ENCODE measurements at regions not wholly inside any gene's neighbourhood (a gene's known extent, or its start where the extent isn't known, plus 50 kb on each side); places are given as distances from the start of the nearest gene placed in this dataset.
"Not testable (repeated sequence)": the region's sequence is repeated elsewhere in the genome, so short reads cannot be mapped to it uniquely, and the experiment has no call there.

DNA sequence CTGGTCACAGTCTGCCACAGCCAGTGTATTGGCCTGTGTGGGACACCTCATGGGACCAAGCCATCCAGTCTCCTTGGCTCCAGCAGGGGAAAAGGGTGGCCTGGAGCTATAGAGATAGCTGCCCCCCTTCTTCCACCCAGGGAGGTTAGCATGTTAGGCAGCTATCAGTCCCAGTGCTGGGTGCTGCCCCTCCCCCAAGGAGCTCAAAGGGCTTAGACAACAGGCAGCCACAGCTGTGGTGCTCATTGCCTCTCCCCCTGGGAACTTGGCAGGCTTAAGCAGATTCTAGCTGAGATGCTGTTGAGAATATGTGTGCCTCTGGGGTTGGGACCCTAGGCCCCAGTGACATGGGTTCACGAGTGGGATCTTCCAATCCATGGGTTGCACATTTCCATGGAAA is 226.0 kb upstream of the PTGER4 start:
- H3K4me3 ChIP-seq (ENCODE audit: low read length) = no peak overlapping the region
- no peak overlapping the region for H3K9ac ChIP-seq (ENCODE audit: low read length)
- no peaks in the 10 kb centered on the region for H3K9me3 ChIP-seq (ENCODE audit: control insufficient read depth, low read depth, low read length)
- H3K27me3 ChIP-seq (ENCODE audit: control insufficient read depth, insufficient read depth, low read length) = no peaks in the 10 kb centered on the region
- H3K27ac ChIP-seq (ENCODE audit: low read length) = no peak overlapping the region
- H3K36me3 ChIP-seq (ENCODE audit: control insufficient read depth, low read depth, low read length) = no peaks in the 10 kb centered on the region
- H3K4me1 ChIP-seq (ENCODE audit: control insufficient read depth, low read depth, low read length) = no peaks in the 10 kb centered on the region

DNA sequence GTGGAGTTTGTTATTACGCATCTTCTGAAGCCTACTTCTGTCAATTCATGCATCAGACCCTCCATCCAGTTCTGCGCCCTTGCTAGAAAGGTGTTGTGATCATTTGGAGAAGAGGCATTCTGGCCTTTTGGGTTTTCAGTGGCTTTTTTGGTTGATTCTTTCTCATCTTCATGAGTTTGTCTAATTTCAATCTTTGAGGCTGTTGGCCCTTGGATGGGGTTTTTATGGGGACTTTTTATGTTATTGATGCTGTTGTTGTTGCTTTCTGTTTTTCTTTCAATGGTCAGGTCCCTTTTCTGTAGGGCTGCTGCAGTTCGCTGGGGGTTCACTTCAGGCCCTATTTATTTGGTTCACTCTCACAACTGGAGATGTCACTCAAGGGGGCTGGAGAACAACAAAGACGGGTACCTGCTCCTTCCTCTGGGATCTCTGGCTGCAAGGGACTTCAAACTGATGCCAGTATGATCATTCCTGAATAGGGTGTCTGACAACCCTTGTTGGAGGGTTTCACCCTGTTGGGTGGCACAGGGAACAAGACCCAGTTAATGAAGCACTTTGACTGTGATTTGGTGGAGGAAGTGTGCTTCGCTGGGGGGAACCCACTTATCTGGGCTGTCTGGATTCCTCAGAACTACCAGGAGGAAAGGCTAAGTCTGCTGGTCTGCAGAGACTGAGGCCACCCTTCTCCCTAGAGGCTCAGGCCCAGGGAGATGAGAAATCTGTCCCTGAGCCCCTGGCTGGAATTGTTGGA is 226.7 kb upstream of the PTGER4 start:
- Histone ChIP-seq H3K9me3 (ENCODE audit: control insufficient read depth, low read depth, low read length) (no peaks in the 10 kb centered on the region), H3K4me3 (ENCODE audit: low read length) (no peak overlapping the region), H3K4me1 (ENCODE audit: control insufficient read depth, low read depth, low read length) (no peaks in the 10 kb centered on the region), H3K27ac (ENCODE audit: low read length) (no peak overlapping the region), H3K36me3 (ENCODE audit: control insufficient read depth, low read depth, low read length) (no peaks in the 10 kb centered on the region), H3K9ac (ENCODE audit: low read length) (no peak overlapping the region), H3K27me3 (ENCODE audit: control insufficient read depth, insufficient read depth, low read length) (no peaks in the 10 kb centered on the region)

DNA sequence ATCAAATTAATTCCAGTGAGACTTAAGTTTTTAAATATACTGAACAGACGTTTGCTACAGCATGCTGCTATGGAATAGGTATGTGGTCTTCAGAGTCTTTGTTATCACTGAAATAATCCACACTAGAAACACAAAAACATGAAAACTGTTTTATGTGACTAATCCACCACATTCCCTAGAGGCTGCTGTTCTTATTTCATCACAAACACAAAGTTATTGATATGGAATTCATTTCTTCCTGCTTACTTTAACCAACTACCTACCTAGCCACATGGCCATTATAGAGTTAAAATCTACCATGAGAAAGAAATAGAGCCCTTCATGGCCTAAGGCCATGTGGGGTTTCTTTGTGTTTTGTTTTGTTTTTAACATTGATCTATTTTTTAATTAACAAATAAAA is 232.3 kb upstream of the PTGER4 start:
- Histone ChIP-seq H3K36me3 (ENCODE audit: control insufficient read depth, low read depth, low read length) (no peaks in the 10 kb centered on the region), H3K27ac (ENCODE audit: low read length) (no peak overlapping the region), H3K4me1 (ENCODE audit: control insufficient read depth, low read depth, low read length) (no peaks in the 10 kb centered on the region), H3K27me3 (ENCODE audit: control insufficient read depth, insufficient read depth, low read length) (no peaks in the 10 kb centered on the region), H3K9ac (ENCODE audit: low read length) (no peak overlapping the region), H3K9me3 (ENCODE audit: control insufficient read depth, low read depth, low read length) (no peaks in the 10 kb centered on the region), H3K4me3 (ENCODE audit: low read length) (no peak overlapping the region)

DNA sequence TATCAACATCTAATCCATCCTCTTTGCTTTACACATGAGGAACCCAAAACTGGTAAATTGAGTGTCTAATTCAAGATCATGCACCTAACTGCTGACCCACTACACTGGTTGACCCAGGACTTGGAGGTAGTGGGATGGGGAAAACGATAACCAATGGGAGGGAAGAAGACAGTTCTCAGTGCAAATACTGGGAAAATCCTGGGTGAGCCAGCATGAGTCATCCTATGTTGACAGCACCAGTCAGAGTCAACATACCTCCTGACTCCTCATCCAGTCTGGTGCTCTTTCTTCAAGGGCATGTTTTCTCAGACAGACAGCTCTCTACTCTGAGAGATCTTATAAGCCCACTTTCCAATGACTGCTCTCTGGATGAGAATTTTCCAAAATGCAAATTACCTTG is 232.8 kb upstream of the PTGER4 start:
- H3K27ac ChIP-seq (ENCODE audit: low read length) = no peak overlapping the region
- no peak overlapping the region for H3K9ac ChIP-seq (ENCODE audit: low read length)
- H3K4me1 ChIP-seq (ENCODE audit: control insufficient read depth, low read depth, low read length) = no peaks in the 10 kb centered on the region
- no peaks in the 10 kb centered on the region for H3K9me3 ChIP-seq (ENCODE audit: control insufficient read depth, low read depth, low read length)
- H3K27me3 ChIP-seq (ENCODE audit: control insufficient read depth, insufficient read depth, low read length) = no peaks in the 10 kb centered on the region
- H3K36me3 ChIP-seq (ENCODE audit: control insufficient read depth, low read depth, low read length) = no peaks in the 10 kb centered on the region
- no peak overlapping the region for H3K4me3 ChIP-seq (ENCODE audit: low read length)

DNA sequence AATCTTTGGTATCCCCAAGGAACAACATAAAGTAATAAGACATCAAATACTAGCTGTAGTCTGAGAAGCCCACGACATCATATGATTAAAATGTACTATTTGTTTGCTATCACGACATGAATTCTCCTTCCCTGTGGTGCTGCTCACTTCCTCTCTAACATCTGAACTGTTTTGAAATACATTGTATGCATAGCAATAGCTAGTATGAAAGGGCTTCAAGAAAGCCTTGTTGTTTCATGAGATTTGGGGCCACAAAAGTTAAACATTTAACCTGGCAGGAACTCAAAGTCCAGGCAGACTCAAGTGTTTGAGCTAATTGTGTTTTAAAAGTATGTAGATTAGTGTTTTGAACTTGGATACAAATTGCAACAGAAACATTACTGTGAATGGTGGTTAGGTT is 237.4 kb upstream of the PTGER4 start:
- no peaks in the 10 kb centered on the region for H3K27me3 ChIP-seq (ENCODE audit: control insufficient read depth, insufficient read depth, low read length)
- H3K36me3 ChIP-seq (ENCODE audit: control insufficient read depth, low read depth, low read length) = no peaks in the 10 kb centered on the region
- H3K9me3 ChIP-seq (ENCODE audit: control insufficient read depth, low read depth, low read length) = no peaks in the 10 kb centered on the region
- H3K4me1 ChIP-seq (ENCODE audit: control insufficient read depth, low read depth, low read length) = no peaks in the 10 kb centered on the region
- no peak overlapping the region for H3K27ac ChIP-seq (ENCODE audit: low read length)
- H3K9ac ChIP-seq (ENCODE audit: low read length) = no peak overlapping the region
- H3K4me3 ChIP-seq (ENCODE audit: low read length) = no peak overlapping the region

DNA sequence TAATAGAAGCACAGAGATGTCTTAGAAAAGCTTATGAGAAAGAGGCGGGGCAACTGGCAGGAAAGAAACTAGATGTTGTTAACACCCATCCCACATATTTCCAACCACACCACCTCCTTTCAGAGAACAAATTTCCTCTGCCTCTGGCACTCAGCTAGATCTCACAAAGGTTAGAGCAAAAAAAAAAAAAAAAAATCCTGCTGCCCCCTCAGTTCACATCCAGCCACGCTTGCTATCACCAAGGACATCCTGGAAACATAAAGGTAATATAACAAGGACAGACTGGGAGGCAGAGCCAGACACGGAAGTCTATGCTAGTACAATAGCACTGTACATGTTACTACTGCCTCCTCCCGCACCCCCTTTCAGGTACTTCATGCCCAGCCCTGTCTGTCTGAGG is 238.0 kb upstream of the PTGER4 start:
- no peaks in the 10 kb centered on the region for H3K4me1 ChIP-seq (ENCODE audit: control insufficient read depth, low read depth, low read length)
- H3K4me3 ChIP-seq (ENCODE audit: low read length) = no peak overlapping the region
- no peaks in the 10 kb centered on the region for H3K9me3 ChIP-seq (ENCODE audit: control insufficient read depth, low read depth, low read length)
- no peaks in the 10 kb centered on the region for H3K27me3 ChIP-seq (ENCODE audit: control insufficient read depth, insufficient read depth, low read length)
- H3K27ac ChIP-seq (ENCODE audit: low read length) = no peak overlapping the region
- no peak overlapping the region for H3K9ac ChIP-seq (ENCODE audit: low read length)
- H3K36me3 ChIP-seq (ENCODE audit: control insufficient read depth, low read depth, low read length) = no peaks in the 10 kb centered on the region

DNA sequence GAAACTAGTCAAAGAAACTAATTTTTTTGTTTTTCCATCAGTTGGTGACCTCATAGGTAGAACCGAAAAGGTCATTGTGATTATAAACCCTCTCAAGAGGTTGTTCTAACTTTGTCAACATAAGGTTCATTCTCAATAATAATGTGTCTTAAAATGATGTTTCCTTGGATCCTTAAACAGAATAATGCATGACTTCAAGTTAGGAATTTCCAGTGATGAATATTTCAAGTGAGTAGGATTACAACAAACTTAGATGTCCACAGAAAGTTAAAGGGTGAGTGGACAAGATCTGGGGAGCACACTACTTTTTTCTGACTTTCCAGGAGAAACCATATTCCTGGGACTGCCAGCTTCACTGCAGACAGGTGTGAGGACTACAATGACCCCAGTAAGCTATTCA is 239.0 kb upstream of the PTGER4 start:
- H3K4me1 ChIP-seq (ENCODE audit: control insufficient read depth, low read depth, low read length) = no peaks in the 10 kb centered on the region
- H3K27me3 ChIP-seq (ENCODE audit: control insufficient read depth, insufficient read depth, low read length) = no peaks in the 10 kb centered on the region
- no peaks in the 10 kb centered on the region for H3K9me3 ChIP-seq (ENCODE audit: control insufficient read depth, low read depth, low read length)
- no peaks in the 10 kb centered on the region for H3K36me3 ChIP-seq (ENCODE audit: control insufficient read depth, low read depth, low read length)
- H3K9ac ChIP-seq (ENCODE audit: low read length) = no peak overlapping the region
- no peak overlapping the region for H3K4me3 ChIP-seq (ENCODE audit: low read length)
- H3K27ac ChIP-seq (ENCODE audit: low read length) = no peak overlapping the region

DNA sequence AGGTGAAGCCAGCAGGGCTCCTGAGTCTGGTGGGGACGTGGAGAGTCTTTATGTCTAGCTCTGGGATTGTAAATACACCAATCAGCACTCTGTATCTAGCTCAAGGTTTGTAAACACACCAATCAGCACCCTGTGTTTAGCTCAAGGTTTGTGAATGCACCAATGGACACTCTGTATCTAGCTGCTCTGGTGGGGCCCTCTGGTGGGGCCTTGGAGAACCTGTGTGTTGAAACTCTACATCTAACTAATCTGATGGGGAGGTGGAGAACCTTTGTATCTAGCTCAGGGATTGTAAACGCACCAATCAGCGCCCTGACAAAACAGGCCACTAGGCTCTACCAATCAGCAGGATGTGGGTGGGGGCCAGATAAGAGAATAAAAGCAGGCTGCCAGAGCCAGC is 240.6 kb upstream of the PTGER4 start:
- not testable (repeated sequence) for H3K4me1 ChIP-seq (ENCODE audit: control insufficient read depth, low read depth, low read length); H3K4me3 ChIP-seq (ENCODE audit: low read length); H3K9ac ChIP-seq (ENCODE audit: low read length); H3K9me3 ChIP-seq (ENCODE audit: control insufficient read depth, low read depth, low read length); H3K36me3 ChIP-seq (ENCODE audit: control insufficient read depth, low read depth, low read length); H3K27me3 ChIP-seq (ENCODE audit: control insufficient read depth, insufficient read depth, low read length); H3K27ac ChIP-seq (ENCODE audit: low read length)

DNA sequence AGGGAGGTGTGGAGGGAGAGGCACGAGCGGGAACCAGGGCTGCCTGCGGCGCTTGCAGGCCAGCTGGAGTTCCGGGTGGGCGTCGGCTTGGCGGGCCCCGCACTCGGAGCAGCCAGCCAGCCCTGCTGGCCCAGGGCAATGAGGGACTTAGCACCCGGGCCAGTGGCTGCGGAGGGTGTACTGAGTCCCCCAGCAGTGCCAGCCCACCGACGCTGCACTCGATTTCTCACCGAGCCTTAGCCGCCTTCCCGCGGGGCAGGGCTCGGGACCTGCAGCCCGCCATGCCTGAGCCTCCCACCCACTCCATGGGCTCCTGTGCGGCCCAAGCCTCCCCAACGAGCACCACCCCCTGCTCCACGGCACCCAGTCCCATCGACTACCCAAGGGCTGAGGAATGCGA is 241.1 kb upstream of the PTGER4 start:
- not testable (repeated sequence) for H3K4me1 ChIP-seq (ENCODE audit: control insufficient read depth, low read depth, low read length)

DNA sequence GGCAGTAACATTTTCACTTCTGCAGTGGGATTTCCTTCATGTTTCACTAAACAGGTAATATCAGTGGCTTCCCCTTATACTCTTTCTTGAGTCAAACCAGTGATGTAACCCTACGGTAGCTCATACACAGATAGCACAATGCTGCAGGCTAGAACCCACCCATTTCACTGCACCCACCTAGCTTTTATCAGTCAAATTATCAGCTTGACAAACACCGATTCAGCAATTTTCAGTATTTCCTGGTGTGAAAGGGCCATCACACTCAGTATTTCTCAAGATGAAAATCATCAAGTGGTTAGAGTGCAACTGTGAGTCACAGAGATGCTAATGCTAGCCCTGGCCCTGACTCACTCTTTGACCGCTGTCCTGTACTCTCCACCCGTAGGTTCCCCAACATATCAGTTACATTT is 242.3 kb upstream of the PTGER4 start:
- Histone ChIP-seq H3K4me3 (ENCODE audit: low read length) (no peak overlapping the region), H3K27me3 (ENCODE audit: control insufficient read depth, insufficient read depth, low read length) (no peaks in the 10 kb centered on the region), H3K9me3 (ENCODE audit: control insufficient read depth, low read depth, low read length) (no peaks in the 10 kb centered on the region), H3K9ac (ENCODE audit: low read length) (no peak overlapping the region), H3K27ac (ENCODE audit: low read length) (no peak overlapping the region), H3K36me3 (ENCODE audit: control insufficient read depth, low read depth, low read length) (no peaks in the 10 kb centered on the region), H3K4me1 (ENCODE audit: control insufficient read depth, low read depth, low read length) (peaks cover 8% of the 10 kb centered on the region)

More for the DNA sequence above, 241.1 kb upstream of the PTGER4 start:
- H3K9ac ChIP-seq (ENCODE audit: low read length); H3K36me3 ChIP-seq (ENCODE audit: control insufficient read depth, low read depth, low read length); H3K4me3 ChIP-seq (ENCODE audit: low read length); H3K27ac ChIP-seq (ENCODE audit: low read length); H3K9me3 ChIP-seq (ENCODE audit: control insufficient read depth, low read depth, low read length); H3K27me3 ChIP-seq (ENCODE audit: control insufficient read depth, insufficient read depth, low read length): not testable (repeated sequence)

DNA sequence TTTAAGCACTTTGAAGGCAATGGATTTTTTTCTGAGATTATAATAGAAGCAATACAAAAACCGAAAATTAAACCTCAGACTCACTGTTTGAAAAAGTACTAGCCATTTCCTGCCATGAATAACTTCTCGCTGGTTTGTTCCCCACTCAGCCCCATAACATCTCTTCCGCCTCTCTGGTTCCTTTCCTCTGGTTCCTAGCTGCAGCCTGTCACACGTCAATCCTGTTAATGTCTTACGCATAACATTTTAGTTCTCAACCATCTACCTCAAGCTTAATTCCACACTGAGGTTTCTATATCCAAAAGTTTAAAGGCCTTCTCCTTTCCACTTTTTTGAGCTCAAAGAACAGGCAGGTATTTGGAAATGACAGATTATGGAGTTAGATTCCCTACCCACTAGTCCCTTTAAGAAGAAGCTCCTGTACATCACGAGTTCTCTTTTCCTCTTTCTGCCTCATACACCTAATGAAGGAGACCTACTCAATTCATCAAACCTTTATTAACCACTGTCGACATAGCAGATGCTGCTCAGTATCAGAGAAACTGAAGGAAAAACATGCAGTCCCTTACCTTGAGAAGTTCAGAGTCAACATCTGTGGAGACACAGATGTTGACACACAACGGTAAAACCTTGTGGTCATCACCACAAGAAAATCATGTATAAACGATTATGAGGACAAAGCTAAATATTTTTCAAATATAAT is 243.0 kb upstream of the PTGER4 start:
- Histone ChIP-seq H3K9ac (ENCODE audit: low read length) (no peak overlapping the region), H3K4me1 (ENCODE audit: control insufficient read depth, low read depth, low read length) (peaks cover 9% of the 10 kb centered on the region), H3K27me3 (ENCODE audit: control insufficient read depth, insufficient read depth, low read length) (no peaks in the 10 kb centered on the region), H3K36me3 (ENCODE audit: control insufficient read depth, low read depth, low read length) (no peaks in the 10 kb centered on the region), H3K4me3 (ENCODE audit: low read length) (no peak overlapping the region), H3K9me3 (ENCODE audit: control insufficient read depth, low read depth, low read length) (no peaks in the 10 kb centered on the region), H3K27ac (ENCODE audit: low read length) (no peak overlapping the region)

DNA sequence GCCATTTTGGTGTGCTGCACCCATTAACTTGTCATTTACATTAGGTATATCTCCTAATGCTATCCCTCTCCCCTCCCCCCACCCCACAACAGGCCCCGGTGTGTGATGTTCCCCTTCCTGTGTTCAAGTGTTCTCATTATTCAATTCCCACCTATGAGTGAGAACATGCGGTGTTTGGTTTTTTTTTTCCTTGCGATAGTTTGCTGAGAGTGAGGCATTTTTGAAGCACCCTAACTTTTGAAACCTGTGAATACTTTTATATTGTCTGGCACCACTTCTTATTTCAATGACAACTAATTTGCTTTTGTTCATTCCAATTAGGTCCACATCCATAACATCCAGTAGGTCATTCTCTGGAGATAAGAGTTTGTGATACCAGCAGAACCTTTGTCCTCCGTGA is 244.0 kb upstream of the PTGER4 start:
- H3K9me3 ChIP-seq (ENCODE audit: control insufficient read depth, low read depth, low read length); H3K27ac ChIP-seq (ENCODE audit: low read length); H3K27me3 ChIP-seq (ENCODE audit: control insufficient read depth, insufficient read depth, low read length); H3K4me3 ChIP-seq (ENCODE audit: low read length); H3K9ac ChIP-seq (ENCODE audit: low read length); H3K4me1 ChIP-seq (ENCODE audit: control insufficient read depth, low read depth, low read length); H3K36me3 ChIP-seq (ENCODE audit: control insufficient read depth, low read depth, low read length): not testable (repeated sequence)

Measured in iPS-18a (cell line).